ENCODE measurements at regions not wholly inside any gene's neighbourhood (a gene's known extent, or its start where the extent isn't known, plus 50 kb on each side); places are given as distances from the start of the nearest gene placed in this dataset.

- DNase-seq (ENCODE audit: unreplicated experiment): no peak
- no peak overlapping the region for H3K27ac Mint-ChIP-seq (ENCODE audit: low read depth, unreplicated experiment)
- ChIA-PET CTCF (no interaction called here), POLR2A (no interaction called here)
- H3K36me3 Mint-ChIP-seq (ENCODE audit: insufficient read depth, unreplicated experiment): no peaks in the 10 kb centered on the region
- peaks cover 37% of the 10 kb centered on the region for H3K27me3 Mint-ChIP-seq (ENCODE audit: insufficient read depth, unreplicated experiment)
- intact Hi-C loops (cut with micrococcal nuclease): no loop called here
- TF ChIP-seq CTCF (IDR thresholded peaks at IDR 0.05; ENCODE audit: unreplicated experiment): no peak
- H3K4me3 Mint-ChIP-seq (ENCODE audit: unreplicated experiment): no peak overlapping the region
- H3K4me1 Mint-ChIP-seq (ENCODE audit: insufficient read depth, unreplicated experiment): no peaks in the 10 kb centered on the region
- no peaks in the 10 kb centered on the region for H3K9me3 Mint-ChIP-seq (ENCODE audit: unreplicated experiment)
- BruUV-seq (replicated peaks): no TSS peak
Observed at GRCh38 chr13:71922194-71922593, 55.2 kb upstream of the DACH1 start.

Data from MCF 10A (cell line).